K562 (cell line): ENCODE measurements at regions not wholly inside any gene's neighbourhood (a gene's known extent, or its start where the extent isn't known, plus 50 kb on each side); places are given as distances from the start of the nearest gene placed in this dataset.

Experiments
- ATAC-seq: fragments of 200-7000 bp; cut with Tn5 transposase; 3 replicates; pipeline ENCODE4 v1.9.1; 2020; ENCODE audit warnings: moderate library complexity
- BruUV-seq: library from RNA; stranded (reverse); fragments of 400-500 nt; replicated peaks from 2 replicates; lab custom pipeline; 2021; lab: Mats Ljungman, UMichigan
- CTCF ChIA-PET: fragments of 300-600 bp; formaldehyde crosslinking; extraction: SDS; loops from one replicate; lab custom pipeline; 2021; ENCODE audit warnings: low intra/inter-chr PET ratio; lab: Yijun Ruan, JAX
- POLR2A ChIA-PET: fragments of 300-600, 350-650 bp; sonication (Branson Sonifier 250); formaldehyde crosslinking; extraction: SDS; loops from one replicate; lab custom pipeline; 2021; ENCODE audit warnings: antibody characterized with exemption, inconsistent platforms; lab: Yijun Ruan, JAX
- DNase-seq, 4 experiments: peaks; one replicate each; pipeline versions ENCODE4 v3.0.0 to v3.0.0-alpha.2; 2011 to 2018; ENCODE audit warnings: low spot score in 3 of 4, mixed read lengths in 3 of 4; ENCODE audit errors: extremely low read depth in 1 of 4
- FAIRE-seq: peaks from 2 replicates; lab custom pipeline; 2011; peaks lifted over from hg19 to GRCh38; lab: Jason Lieb, UNC
- H2AFZ ChIP-seq: 2 replicates; pipeline ENCODE4 v1.6.0; 2011; ENCODE audit warnings: low read depth, low read length, control low read depth, inconsistent platforms
- H3K27ac ChIP-seq: fragments of 200-600 bp; 3 replicates; pipeline ENCODE4 v1.8.0; 2011; ENCODE audit warnings: low read depth, mild to moderate bottlenecking, control low read depth, inconsistent platforms, low read length, moderate library complexity, mixed read lengths; ENCODE audit errors: extremely low read depth
- H3K27me3 ChIP-seq, 2 experiments: fragments of 300-600 bp in 1 of 2; 2 replicates in 1 of 2; 3 replicates in 1 of 2; pipeline versions ENCODE4 v1.6.0 to v1.8.0; 2011; ENCODE audit warnings: inconsistent platforms in 2 of 2, low read length in 2 of 2, mild to moderate bottlenecking in 1 of 2, mixed read lengths in 1 of 2, moderate library complexity in 1 of 2; ENCODE audit not compliant: control insufficient read depth in 2 of 2, insufficient read depth in 2 of 2
- H3K36me3 ChIP-seq: fragments of 300-600 bp; 3 replicates; pipeline ENCODE4 v1.8.0; 2011; ENCODE audit warnings: mild to moderate bottlenecking, low read length, inconsistent platforms; ENCODE audit not compliant: control insufficient read depth, insufficient read depth
- H3K4me1 ChIP-seq, 2 experiments: fragments of 200-600 bp in 1 of 2; replicated peaks in 1 of 2; 2 replicates in 1 of 2; 3 replicates in 1 of 2; pipeline versions ENCODE4 v1.5.1 to v1.8.0; 2011; ENCODE audit warnings: inconsistent platforms in 2 of 2, low read length in 2 of 2, mild to moderate bottlenecking in 1 of 2, mixed read lengths in 1 of 2, moderate library complexity in 1 of 2; ENCODE audit not compliant: control insufficient read depth in 2 of 2, insufficient read depth in 2 of 2
- H3K4me2 ChIP-seq: 2 replicates; pipeline ENCODE4 v1.6.1; 2011; ENCODE audit warnings: low read length, control low read depth, inconsistent platforms, mixed read lengths; ENCODE audit not compliant: insufficient read depth
- H3K4me3 ChIP-seq: fragments of 200-600 bp; sonication (generic), shearing (Covaris generic); 2 replicates; pipeline ENCODE4 v1.5.1; 2016; ENCODE audit warnings: control low read depth, inconsistent platforms
- H3K79me2 ChIP-seq: fragments of 200-600 bp; 3 replicates; pipeline ENCODE4 v1.8.0; 2011; ENCODE audit warnings: low read length, inconsistent platforms; ENCODE audit not compliant: control insufficient read depth, insufficient read depth
- H3K9ac ChIP-seq, 2 experiments: 2 replicates each; pipeline versions ENCODE4 v1.6.0 to v1.6.1; 2011; ENCODE audit warnings: low read depth in 2 of 2, low read length in 2 of 2, control low read depth in 1 of 2, inconsistent platforms in 1 of 2, mild to moderate bottlenecking in 1 of 2, mixed read lengths in 1 of 2; ENCODE audit not compliant: insufficient read depth in 1 of 2
- H3K9me1 ChIP-seq: one replicate; pipeline ENCODE4 v1.6.0; 2011; ENCODE audit warnings: inconsistent platforms, mild to moderate bottlenecking, low read length, moderate library complexity; ENCODE audit not compliant: control insufficient read depth, insufficient read depth
- H3K9me3 ChIP-seq: replicated peaks from 2 replicates; pipeline ENCODE4 v1.5.1; 2011; ENCODE audit warnings: low read depth, low read length, inconsistent platforms; ENCODE audit not compliant: control insufficient read depth, insufficient read depth
- H4K20me1 ChIP-seq: replicated peaks from 2 replicates; pipeline ENCODE4 v1.6.1; 2011; ENCODE audit warnings: low read length, inconsistent platforms, mixed read lengths; ENCODE audit not compliant: control insufficient read depth, insufficient read depth
- ARID2 ChIP-seq: fragments of 450-650 bp; IDR thresholded peaks from 2 replicates; pipeline ENCODE4 v1.6.1; 2017; ENCODE audit warnings: antibody characterized with exemption, mild to moderate bottlenecking
- KDM1A ChIP-seq, 2 experiments: fragments of 450-650 bp; IDR thresholded peaks; 2 replicates each; pipeline ENCODE4 v1.6.1; 2016; ENCODE audit warnings: mild to moderate bottlenecking in 2 of 2
- MAFK ChIP-seq: IDR thresholded peaks from 2 replicates; pipeline ENCODE4 v1.6.1; 2011; ENCODE audit warnings: low read length, improper control_type of control experiment
- NCOA2 ChIP-seq, 2 experiments: fragments of 450-650 bp; IDR thresholded peaks; 2 replicates each; pipeline ENCODE4 v1.6.1; 2018; ENCODE audit warnings: mild to moderate bottlenecking in 2 of 2, moderate library complexity in 1 of 2; ENCODE audit not compliant: partially characterized antibody in 2 of 2
- NCOA4 ChIP-seq: fragments of 450-650 bp; IDR thresholded peaks from 2 replicates; pipeline ENCODE4 v1.6.1; 2018; ENCODE audit warnings: mild to moderate bottlenecking; ENCODE audit not compliant: partially characterized antibody
- PCBP2 ChIP-seq: fragments of 200-400 bp; formaldehyde crosslinking; IDR thresholded peaks from 2 replicates; pipeline ENCODE4 v1.6.1; 2018; ENCODE audit warnings: low read length, low read depth, mild to moderate bottlenecking, moderate library complexity; ENCODE audit not compliant: poor library complexity, severe bottlenecking
- PHF21A ChIP-seq: fragments of 450-650 bp; IDR thresholded peaks from 2 replicates; pipeline ENCODE4 v1.6.1; 2017; ENCODE audit warnings: low read depth, borderline replicate concordance
- POLR2A ChIP-seq: fragments of 450-650 bp; conservative IDR thresholded peaks from 2 replicates; pipeline ENCODE4 v1.6.1; 2016
- RAD21 ChIP-seq, 2 experiments: fragments of 250-450 bp in 1 of 2; fragments of 450-650 bp in 1 of 2; sonication (Bioruptor Pico) in 1 of 2; formaldehyde crosslinking in 1 of 2; IDR thresholded peaks in 1 of 2; conservative IDR thresholded peaks in 1 of 2; 2 replicates each; pipeline versions ENCODE4 v1.4.0 to v1.8.0; 2020 to 2022; ENCODE audit warnings: mild to moderate bottlenecking in 2 of 2, moderate library complexity in 1 of 2
- RBM17 ChIP-seq: fragments of 200-400 bp; formaldehyde crosslinking; IDR thresholded peaks from 2 replicates; pipeline ENCODE4 v1.6.1; 2017; ENCODE audit warnings: low read depth, mild to moderate bottlenecking, low read length, borderline replicate concordance
- SIN3B ChIP-seq: fragments of 450-650 bp; IDR thresholded peaks from 2 replicates; pipeline ENCODE4 v1.6.1; 2017; ENCODE audit warnings: low read depth, mild to moderate bottlenecking, moderate library complexity
- SREBF2 ChIP-seq: sonication (generic); formaldehyde crosslinking; IDR thresholded peaks from 2 replicates; pipeline ENCODE4 v1.4.0; 2020; ENCODE audit warnings: mild to moderate bottlenecking, missing genetic modification reagents
- XRCC4 ChIP-seq: IDR thresholded peaks from one replicate; pipeline ENCODE4 v1.6.1; 2011; ENCODE audit not compliant: insufficient read depth, insufficient read length; ENCODE audit errors: extremely low read depth
- ZNF121 ChIP-seq: sonication (generic); formaldehyde crosslinking; conservative IDR thresholded peaks from 2 replicates; pipeline ENCODE4 v1.8.0; 2022; ENCODE audit warnings: missing genetic modification reagents
- WGBS: fragments of 100-300 bp; shearing (Covaris generic); methylation state at CpG from one replicate; pipeline ENCODE4 v1.1.6; 2016; ENCODE audit warnings: low coverage, mixed read lengths; ENCODE audit not compliant: insufficient coverage; ENCODE audit errors: missing lambda C conversion rate; 5-methylcytosine and 5-hydroxymethylcytosine counted together
- in situ Hi-C: fragments of 300-500 bp; cut with MboI; formaldehyde crosslinking; loops from 4 replicates; pipeline ENCODE4 v1.15.0; 2018; ENCODE audit warnings: inconsistent platforms, mixed read lengths
- intact Hi-C: fragments of 100-400 bp; cut with micrococcal nuclease; formaldehyde crosslinking; loops from 2 replicates; pipeline ENCODE4 v1.14.2; 2022
- TF ChIP-seq, protein P1 (sequence below), 3 experiments: IDR thresholded peaks in 2 of 3; conservative IDR thresholded peaks in 1 of 3; 2 replicates each; pipeline ENCODE4 v1.5.1; 2011 to 2012; ENCODE audit warnings: low read length in 3 of 3, mild to moderate bottlenecking in 3 of 3, control low read depth in 2 of 3, improper control_type of control experiment in 1 of 3, inconsistent platforms in 1 of 3, low read depth in 1 of 3, mixed read lengths in 1 of 3, moderate library complexity in 1 of 3; ENCODE audit not compliant: insufficient read depth in 2 of 3
- TF ChIP-seq, protein P2 (sequence below): sonication (generic); formaldehyde crosslinking; IDR thresholded peaks from 2 replicates; pipeline ENCODE4 v1.9.0; 2022; ENCODE audit warnings: mild to moderate bottlenecking, missing genetic modification reagents

- Histone ChIP-seq H3K4me2 (no peak overlapping the region), H4K20me1 (no peaks in the 10 kb centered on the region; the same call in 1 of the 2 replicates), H3K9ac (no peak overlapping the region), H3K9me3 (no peaks in the 10 kb centered on the region), H3K27ac (no peak overlapping the region), H3K4me3 (no peak overlapping the region), H3K36me3 (no peaks in the 10 kb centered on the region), H3K27me3 (no peaks in the 10 kb centered on the region), H3K79me2 (no peaks in the 10 kb centered on the region), H3K4me1 (no peaks in the 10 kb centered on the region), H2AFZ (no peak overlapping the region), H3K9me1 (no peaks in the 10 kb centered on the region)
- DNase-seq (peak; percentile 9 to 20 (median 14)), ATAC-seq (no peak), FAIRE-seq (no peak)
- ChIA-PET POLR2A (interaction anchor here (0.8 kb wide), 1 partner anchor 9 kb away, joined by 3 read pairs; no protein-coding TSS in a partner anchor), CTCF (no interaction called here)
- intact Hi-C loops = no loop called here
- BruUV-seq = no TSS peak
- WGBS = 39% methylated on average over 3 of the region's 3 CpGs
- no peak for TF ChIP-seq SREBF2 (CRISPR knock-in tag)
- TF ChIP-seq RAD21 (CRISPR knock-in tag; conservative IDR thresholded peaks at IDR 0.05 in 1 of 2, IDR thresholded peaks at IDR 0.05 in 1 of 2) = 0 out of 4 replicates have a peak, but pooled peaks of 1 of the 2 experiments have one; percentile 5
- TF ChIP-seq, protein P1, sequence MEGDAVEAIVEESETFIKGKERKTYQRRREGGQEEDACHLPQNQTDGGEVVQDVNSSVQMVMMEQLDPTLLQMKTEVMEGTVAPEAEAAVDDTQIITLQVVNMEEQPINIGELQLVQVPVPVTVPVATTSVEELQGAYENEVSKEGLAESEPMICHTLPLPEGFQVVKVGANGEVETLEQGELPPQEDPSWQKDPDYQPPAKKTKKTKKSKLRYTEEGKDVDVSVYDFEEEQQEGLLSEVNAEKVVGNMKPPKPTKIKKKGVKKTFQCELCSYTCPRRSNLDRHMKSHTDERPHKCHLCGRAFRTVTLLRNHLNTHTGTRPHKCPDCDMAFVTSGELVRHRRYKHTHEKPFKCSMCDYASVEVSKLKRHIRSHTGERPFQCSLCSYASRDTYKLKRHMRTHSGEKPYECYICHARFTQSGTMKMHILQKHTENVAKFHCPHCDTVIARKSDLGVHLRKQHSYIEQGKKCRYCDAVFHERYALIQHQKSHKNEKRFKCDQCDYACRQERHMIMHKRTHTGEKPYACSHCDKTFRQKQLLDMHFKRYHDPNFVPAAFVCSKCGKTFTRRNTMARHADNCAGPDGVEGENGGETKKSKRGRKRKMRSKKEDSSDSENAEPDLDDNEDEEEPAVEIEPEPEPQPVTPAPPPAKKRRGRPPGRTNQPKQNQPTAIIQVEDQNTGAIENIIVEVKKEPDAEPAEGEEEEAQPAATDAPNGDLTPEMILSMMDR (IDR thresholded peaks at IDR 0.05 in 2 of 3, conservative IDR thresholded peaks at IDR 0.05 in 1 of 3; ENCODE audit: insufficient read depth in 2 of 3, low read depth in 1 of 3, low read length in 3 of 3) = peak; percentile 23 to 52 (median 48); a peak in 5 of 6 replicates
- in situ Hi-C loops = no loop called here
These were observed 438.4 kb upstream of the OR4E1 start for GRCh38 chr14:22112004-22112403.

DNA sequence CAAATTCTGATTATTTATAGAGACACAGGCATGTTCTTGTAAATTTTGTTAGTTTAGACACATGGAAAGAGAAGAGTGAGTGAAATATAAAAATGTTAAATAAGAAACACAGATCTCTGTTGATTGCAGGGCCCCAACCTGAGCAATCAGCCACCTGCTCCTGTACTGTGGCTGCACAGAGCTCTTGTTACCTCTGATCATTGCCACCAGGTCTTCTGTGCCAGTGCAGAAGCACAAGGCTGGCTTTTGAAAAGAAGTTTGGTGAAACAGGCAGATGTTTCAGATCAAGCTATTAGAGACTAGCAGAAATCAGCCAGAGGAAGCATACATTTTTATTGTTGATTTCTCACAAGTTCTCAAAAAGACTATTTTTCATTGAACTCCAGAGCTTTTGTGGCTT is 434.1 kb upstream of the OR4E1 start:
- CTCF ChIA-PET = no interaction called here
- in situ Hi-C loops (no loop called here), intact Hi-C loops (loop anchor here (10.0 kb wide), 1 partner anchor 113 kb away; no protein-coding TSS in a partner anchor)
- Histone ChIP-seq H3K36me3 (no peaks in the 10 kb centered on the region), H3K4me2 (no peak overlapping the region), H2AFZ (no peak overlapping the region), H3K9ac (no peak overlapping the region), H3K27ac (no peak overlapping the region), H3K4me1 (no peaks in the 10 kb centered on the region), H3K9me1 (no peaks in the 10 kb centered on the region), H3K79me2 (no peaks in the 10 kb centered on the region), H3K9me3 (no peaks in the 10 kb centered on the region), H4K20me1 (no peaks in the 10 kb centered on the region; the same call in 1 of the 2 replicates), H3K27me3 (no peaks in the 10 kb centered on the region), H3K4me3 (no peak overlapping the region)
- no peak for DNase-seq
- POLR2A ChIA-PET = no interaction called here
- no peak for FAIRE-seq
- BruUV-seq = no TSS peak
- ATAC-seq = no peak
- TF ChIP-seq SIN3B (no peak), ZNF121 (CRISPR knock-in tag) (no peak), ARID2 (no peak), PHF21A (no peak), PCBP2 (no peak), NCOA4 (no peak), POLR2A (no peak), MAFK (no peak), KDM1A (IDR thresholded peaks at IDR 0.05) (no peak), XRCC4 (no peak), RBM17 (no peak), NCOA2 (IDR thresholded peaks at IDR 0.05; ENCODE audit: partially characterized antibody in 2 of 2) (no peak)
- TF ChIP-seq, protein P2, sequence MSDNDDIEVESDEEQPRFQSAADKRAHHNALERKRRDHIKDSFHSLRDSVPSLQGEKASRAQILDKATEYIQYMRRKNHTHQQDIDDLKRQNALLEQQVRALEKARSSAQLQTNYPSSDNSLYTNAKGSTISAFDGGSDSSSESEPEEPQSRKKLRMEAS (CRISPR knock-in tag) = no peak
